GM21737 (cell line): ENCODE measurements at regions not wholly inside any gene's neighbourhood (a gene's known extent, or its start where the extent isn't known, plus 50 kb on each side); places are given as distances from the start of the nearest gene placed in this dataset.

Experiments used
- ATAC-seq: cut with Tn5 transposase; IDR thresholded peaks from one replicate; pipeline ENCODE4 v1.9.1; 2021; ENCODE audit warnings: mild to moderate bottlenecking, moderate library complexity; ENCODE audit not compliant: unreplicated experiment

GRCh38 chr15:47337836-47338235 lies 379.5 kb upstream of the SEMA6D start:
- no peak for ATAC-seq

- ATAC-seq: no peak
Measured at GRCh38 chr15:47338771-47339170, 378.5 kb upstream of the SEMA6D start.

GRCh38 chr15:47339800-47340570 lies 377.3 kb upstream of the SEMA6D start:
- no peak for ATAC-seq

GRCh38 chr15:47340571-47340920 lies 376.8 kb upstream of the SEMA6D start:
- no peak for ATAC-seq

GRCh38 chr15:47349179-47349578 lies 368.1 kb upstream of the SEMA6D start:
- ATAC-seq: no peak

- ATAC-seq: no peak
Measured at GRCh38 chr15:47351501-47351900, 365.8 kb upstream of the SEMA6D start.

GRCh38 chr15:47352217-47352616 lies 365.1 kb upstream of the SEMA6D start:
- no peak for ATAC-seq

- ATAC-seq: no peak
Measured at GRCh38 chr15:47355759-47356158, 361.5 kb upstream of the SEMA6D start.

- ATAC-seq: no peak
Measured at GRCh38 chr15:47356297-47356696, 361.0 kb upstream of the SEMA6D start.

GRCh38 chr15:47358876-47359275 lies 358.4 kb upstream of the SEMA6D start:
- no peak for ATAC-seq

GRCh38 chr15:47360305-47360704 lies 357.0 kb upstream of the SEMA6D start:
- no peak for ATAC-seq

- ATAC-seq: no peak
Measured at GRCh38 chr15:47362118-47362905, 355.0 kb upstream of the SEMA6D start.

- ATAC-seq: no peak
Measured at GRCh38 chr15:47363653-47364052, 353.7 kb upstream of the SEMA6D start.

- ATAC-seq: no peak
Measured at GRCh38 chr15:47364230-47365141, 352.8 kb upstream of the SEMA6D start.

GRCh38 chr15:47366884-47367283 lies 350.4 kb upstream of the SEMA6D start:
- no peak for ATAC-seq

GRCh38 chr15:47367726-47368390 lies 349.4 kb upstream of the SEMA6D start:
- no peak for ATAC-seq

- ATAC-seq: no peak
Measured at GRCh38 chr15:47371939-47372338, 345.4 kb upstream of the SEMA6D start.

GRCh38 chr15:47374222-47374621 lies 343.1 kb upstream of the SEMA6D start:
- no peak for ATAC-seq

- ATAC-seq: no peak
Measured at GRCh38 chr15:47376190-47376589, 341.1 kb upstream of the SEMA6D start.

- no peak for ATAC-seq
Measured at GRCh38 chr15:47377465-47377864, 339.8 kb upstream of the SEMA6D start.

- ATAC-seq: no peak
Measured at GRCh38 chr15:47378527-47378926, 338.8 kb upstream of the SEMA6D start.
